GM18861 (cell line): ENCODE measurements at regions not wholly inside any gene's neighbourhood (a gene's known extent, or its start where the extent isn't known, plus 50 kb on each side); places are given as distances from the start of the nearest gene placed in this dataset.

Experiments
- ATAC-seq: cut with Tn5 transposase; IDR thresholded peaks from one replicate; pipeline ENCODE4 v1.9.1; 2021; ENCODE audit not compliant: unreplicated experiment

DNA sequence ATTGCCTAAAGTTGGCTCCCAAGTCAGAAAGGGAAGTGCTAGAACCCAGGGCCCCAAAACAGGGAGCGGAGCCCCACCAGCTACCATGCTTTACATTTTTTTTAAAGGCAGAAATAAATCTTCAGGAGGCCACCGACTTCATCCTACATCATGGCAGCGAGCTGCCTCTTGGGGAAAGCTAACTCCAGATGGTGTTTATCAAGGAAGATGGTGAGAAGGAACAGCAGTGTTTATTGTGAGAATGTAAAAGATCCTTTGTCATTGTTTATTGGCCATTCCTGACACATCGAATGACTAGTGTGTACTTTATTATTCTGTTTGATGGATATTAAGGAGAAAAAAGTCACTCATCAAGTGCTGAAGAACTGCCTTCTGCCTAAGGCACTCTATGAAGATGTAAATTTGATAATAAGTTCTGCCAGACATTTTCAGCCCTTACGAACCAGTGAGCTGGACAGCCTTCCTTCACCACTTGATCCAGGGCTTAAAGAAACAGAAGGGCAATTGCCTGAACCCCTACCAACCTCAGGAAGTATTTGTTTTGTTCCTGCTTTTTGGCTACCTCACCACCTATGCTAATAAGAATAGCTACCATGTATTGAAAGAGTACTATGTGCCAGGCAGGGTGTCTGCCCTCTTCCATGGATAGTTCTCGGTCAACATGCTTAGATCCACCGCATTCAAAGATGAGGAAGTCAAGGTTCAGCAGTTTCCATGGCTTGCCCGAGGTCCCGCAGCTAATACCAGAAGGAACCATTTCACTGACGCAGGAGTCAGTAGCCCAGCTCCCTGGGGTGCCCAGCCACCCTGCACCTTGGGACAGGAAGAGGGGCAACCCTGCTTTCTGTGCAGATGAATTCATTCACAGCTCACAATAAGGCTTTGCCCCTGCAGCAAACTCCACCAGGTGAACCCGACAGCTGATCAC, 194.7 kb upstream of the RREB1 start:
- no peak for ATAC-seq

DNA sequence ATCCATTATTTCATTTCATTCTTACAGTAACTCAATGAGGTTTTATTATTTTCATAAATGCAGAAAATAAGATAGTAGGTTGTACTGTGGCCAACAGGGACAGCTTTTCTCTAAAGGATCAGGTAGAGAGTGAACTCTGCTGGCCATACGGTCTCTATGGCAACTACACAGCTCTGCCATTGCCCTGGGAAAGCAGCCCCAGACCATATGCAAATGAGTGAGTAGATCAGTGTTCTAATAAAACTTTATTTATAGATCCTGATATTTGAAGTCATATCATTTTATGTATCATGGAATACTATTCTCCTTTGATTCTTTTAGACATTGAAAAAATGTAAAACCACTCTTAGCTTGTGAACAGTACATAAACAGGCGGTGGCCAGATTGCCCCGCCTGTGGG, 192.5 kb upstream of the RREB1 start:
- no peak for ATAC-seq

DNA sequence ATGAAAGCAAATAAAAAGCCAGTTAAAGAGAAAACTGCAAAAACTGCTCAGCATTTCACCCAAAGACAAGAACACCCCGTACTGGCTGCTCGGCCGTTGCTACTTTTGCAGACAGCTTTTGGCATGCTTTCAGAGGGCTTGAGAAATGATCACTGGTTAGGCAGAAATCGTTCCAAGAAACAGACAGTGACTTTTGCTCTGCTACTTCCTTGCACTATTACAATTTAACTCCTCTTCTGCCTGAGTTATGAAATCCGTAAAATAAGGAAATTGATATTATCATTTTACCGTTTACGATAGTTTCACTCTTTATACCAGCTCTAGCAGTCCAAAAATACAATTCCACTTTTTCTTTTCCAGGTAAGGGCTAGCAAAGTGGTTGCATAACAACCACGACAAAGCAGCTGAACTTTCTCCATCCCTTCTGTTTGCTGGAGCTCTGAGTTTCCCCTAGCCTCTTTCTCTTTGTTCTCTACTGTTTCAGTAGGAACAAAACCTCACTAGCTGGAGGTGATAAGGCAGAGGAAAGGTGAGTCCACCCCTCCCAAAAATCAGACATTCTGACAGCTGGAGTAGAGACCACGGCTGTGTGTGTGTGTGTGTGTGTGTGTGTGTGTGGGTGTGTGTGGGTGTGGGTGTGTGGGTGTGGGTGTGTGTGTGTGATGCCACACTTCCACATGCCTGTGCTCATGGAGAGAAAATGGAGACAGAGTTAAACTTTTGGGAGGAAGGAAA, 191.8 kb upstream of the RREB1 start:
- no peak for ATAC-seq

DNA sequence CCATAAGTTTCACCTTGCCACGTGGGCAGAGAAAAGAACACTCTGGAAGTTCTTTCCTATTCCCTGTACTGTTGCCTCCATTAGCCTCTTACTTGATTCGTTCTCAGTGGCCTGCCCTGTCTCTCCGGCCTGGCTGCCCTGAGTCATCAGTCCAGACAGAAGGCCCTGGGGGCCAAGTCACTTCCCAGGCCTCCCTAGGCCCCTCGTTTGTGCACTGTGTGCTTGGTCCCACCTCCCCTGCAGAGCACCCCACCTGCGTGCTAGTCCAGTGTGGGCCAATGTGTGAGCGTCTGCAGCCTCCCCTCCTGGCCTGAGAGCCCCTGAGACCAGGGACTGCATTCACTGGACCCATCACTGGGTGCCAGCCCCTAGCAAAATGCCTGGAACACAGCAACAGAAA, 191.2 kb upstream of the RREB1 start:
- no peak for ATAC-seq

DNA sequence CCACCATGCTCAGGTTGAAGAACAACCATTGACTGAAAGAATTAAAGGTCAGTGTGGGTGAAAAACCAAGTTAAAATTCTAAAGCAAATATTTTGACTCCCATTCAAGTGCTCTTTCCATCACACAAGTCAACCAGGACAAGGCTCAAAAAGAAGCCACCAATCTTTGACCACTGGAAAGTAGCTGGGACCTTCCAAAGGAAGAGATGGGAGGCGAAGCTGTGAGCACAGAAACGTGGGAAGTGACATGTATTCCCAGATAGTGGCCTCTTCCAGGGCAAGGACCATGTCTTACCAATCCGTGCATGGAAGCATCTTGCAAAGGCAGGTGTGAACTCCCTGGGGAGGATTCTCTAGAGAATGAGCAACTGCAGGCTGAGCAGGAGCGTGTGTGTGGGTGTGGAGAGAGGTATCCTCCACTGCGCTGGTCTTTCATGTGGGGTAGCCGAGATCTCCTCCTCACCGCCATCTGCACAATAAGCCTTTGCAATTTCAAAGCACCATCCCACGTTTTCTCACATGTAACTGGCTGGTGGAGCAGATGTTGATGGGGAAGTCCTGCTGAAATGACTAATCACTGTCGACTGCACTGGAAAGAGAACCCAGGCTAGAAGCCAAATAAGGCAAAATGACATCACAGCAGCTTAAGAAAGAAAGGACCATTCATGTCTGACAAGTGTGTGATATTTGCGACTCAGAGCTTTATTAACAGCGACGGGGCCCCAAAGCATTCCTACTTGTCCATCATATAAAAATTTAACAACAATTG, 189.4 kb upstream of the RREB1 start:
- ATAC-seq = peak; percentile 82

DNA sequence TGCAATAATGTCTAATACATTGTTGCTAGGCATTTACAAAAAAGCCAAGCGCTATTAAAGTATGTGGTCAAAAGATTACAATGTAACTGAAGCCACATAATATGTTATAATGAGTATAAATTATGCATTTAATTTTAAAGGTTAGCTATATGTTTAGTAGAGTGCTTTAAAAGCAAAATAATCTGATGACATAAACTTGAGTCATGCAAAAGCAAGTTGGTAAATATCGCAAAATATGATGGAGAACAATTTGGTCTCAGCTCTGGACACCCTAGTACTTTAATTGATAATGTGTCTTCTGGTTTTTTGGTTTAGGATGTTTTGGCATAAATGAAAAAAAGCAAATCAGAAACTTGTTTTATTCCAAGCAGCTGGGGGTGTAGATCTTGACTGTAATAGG, 188.6 kb upstream of the RREB1 start:
- ATAC-seq = no peak

DNA sequence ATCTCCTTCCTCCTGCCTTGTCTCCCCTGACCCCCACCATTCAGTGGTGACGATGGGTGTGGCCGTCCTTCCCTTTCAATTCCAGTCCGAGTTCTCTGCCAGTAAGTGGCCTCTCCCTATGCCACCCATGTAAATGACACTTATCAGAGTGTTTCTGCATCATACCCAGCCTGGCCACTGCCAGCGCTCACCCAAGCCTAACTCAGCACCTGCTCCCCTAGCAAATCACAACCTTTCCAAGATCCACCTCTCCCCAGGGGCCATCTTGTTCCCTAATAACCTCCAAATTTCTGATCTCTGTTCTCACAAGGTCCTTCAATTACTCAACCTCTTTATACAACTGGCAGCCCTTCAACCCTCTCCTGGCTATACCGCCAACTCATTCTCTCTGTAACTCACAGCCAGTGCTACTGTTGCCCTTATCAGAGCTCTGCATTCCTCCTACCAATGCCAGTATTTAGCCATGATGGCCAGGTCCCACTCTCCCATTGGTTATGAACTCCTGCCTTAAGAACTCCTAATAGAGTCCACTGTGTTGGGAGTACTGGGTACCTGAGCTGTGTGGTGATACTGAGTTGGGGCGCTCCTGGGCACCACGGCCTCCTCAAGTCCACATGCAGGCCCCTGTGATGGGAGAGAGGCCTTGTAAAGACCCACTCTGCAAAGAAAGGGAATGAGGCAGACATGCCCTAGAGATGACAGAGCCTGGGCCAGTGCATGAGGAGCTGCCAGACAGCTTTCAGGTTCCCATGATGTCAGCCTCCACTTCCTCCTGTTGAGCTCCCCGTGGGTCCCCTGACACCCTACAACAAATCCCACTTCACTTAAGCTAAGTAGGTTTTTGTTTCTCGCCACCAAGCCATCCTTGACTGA, 187.4 kb upstream of the RREB1 start:
- ATAC-seq = no peak

DNA sequence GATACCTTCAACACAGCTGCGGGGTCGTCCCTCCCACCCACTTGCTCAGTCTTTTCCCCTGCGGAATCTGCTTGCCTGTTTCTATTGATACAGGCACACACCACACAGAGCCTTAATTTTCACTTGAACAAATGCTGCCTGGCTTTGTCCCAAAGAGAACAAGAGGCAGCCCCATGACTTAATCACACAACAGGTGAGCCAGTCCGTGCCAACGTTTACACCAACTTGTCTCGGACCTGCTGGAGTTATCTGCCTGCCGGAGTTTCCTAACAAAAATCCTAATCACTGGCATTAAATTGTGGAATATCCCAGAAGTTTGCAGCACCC, 186.8 kb upstream of the RREB1 start:
- ATAC-seq = no peak

DNA sequence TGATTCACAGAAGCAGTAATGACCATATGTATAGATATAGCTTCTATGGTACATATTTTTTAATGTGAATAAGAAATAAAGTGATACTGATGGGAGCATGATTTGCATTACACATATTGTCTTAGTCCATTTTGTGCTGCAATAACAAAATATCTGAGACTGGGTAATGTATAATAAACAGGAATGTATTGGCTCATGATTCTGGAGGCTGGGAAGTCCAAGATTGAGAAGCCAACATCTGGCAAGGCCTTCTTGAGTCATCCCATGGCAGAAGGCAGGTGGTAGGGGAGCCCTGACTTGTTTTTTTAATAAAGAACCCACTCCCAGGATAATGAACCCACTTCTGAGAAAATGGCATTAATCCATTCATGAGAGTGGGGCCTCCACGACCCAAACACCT, 185.6 kb upstream of the RREB1 start:
- ATAC-seq = no peak

DNA sequence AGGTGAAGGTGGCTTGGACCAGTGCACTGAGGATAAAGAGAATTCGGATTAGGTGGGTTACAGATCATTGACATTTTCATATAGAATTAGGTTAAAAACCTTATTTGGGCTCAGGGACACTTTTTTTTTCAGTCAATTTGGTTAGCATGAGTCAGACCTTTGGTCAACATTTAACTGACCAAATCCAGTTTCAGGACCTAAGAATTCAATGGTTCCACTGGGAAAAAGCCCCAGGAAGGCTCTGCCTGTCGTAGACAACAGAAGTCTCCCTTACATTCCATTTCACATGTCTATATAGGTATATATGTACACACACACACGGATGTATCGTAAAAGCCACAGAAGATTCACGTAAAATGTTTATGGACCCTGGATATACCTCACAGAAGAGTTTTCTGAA, 184.2 kb upstream of the RREB1 start:
- ATAC-seq = no peak

DNA sequence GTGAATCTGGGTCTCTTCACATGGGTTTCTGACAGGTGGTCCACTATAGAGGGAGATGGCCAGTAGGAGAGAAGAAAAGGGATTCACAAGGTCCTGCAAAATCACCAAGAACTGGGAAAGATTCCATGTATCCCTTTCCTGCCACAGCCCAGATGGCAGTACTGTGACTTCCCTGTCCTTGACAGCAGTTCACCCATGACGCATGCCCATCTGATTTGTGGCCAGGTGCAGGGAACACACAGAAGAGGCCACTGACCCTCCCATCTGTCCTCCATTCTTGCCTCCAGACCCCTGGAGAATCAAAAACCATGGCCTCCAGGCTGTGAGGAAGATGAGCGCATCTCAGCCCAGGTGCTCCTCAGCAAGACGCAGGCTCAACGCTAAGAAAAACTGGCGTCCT, 183.1 kb upstream of the RREB1 start:
- no peak for ATAC-seq

DNA sequence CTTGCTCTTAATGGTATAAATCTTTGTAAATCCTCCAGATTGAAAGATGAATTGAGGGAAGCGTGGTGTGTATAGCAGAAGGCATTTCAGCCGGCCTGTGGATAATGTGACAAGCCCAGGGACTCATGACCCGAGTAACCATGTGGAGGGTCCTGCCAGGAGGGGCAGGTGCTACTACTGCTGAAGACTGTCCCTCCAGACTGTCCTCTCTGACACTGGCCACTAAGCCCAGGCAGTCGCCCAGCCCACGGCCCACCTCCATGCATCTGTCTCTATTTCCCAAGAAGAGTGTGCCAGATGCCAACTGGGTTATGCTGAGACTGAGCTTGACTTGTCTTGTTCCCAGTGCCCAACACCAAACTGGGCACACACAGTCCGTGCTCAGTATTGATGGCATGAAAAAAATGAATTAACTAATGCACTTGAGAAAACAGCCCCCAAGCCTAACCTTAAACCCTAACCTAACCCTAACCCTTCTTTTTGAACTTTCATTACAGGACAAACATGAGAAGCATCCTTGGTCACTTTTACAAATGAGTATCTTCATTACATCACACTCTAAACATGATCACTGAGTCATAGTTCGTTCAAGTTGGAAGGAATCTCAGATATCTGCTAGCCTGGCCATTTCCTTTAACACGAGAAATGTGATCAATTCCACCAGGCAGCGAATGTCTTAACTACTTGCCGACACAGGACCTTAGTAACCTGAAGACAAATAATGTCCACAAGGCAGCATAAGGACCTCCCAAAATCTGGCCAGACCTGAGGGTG, 182.2 kb upstream of the RREB1 start:
- ATAC-seq = no peak

DNA sequence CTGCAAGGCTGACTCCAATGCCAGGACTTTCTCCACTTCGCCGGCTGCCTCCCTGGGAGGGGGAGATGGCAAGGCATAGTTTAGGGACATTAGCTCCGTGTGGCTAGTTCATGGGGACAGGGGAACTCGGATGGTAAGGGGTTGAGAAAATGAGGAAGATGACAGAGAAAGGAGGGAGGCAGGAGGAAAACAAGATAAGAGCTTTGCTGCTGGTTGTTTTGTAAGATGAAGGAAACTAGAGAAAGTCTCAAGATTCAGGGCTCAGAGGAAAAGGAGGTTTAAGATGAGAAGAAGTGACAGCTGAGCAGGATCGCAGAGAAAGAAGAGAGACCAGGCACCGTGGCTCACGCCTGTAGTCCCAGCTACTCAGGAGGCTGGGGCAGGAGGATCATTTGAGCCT, 180.9 kb upstream of the RREB1 start:
- no peak for ATAC-seq

DNA sequence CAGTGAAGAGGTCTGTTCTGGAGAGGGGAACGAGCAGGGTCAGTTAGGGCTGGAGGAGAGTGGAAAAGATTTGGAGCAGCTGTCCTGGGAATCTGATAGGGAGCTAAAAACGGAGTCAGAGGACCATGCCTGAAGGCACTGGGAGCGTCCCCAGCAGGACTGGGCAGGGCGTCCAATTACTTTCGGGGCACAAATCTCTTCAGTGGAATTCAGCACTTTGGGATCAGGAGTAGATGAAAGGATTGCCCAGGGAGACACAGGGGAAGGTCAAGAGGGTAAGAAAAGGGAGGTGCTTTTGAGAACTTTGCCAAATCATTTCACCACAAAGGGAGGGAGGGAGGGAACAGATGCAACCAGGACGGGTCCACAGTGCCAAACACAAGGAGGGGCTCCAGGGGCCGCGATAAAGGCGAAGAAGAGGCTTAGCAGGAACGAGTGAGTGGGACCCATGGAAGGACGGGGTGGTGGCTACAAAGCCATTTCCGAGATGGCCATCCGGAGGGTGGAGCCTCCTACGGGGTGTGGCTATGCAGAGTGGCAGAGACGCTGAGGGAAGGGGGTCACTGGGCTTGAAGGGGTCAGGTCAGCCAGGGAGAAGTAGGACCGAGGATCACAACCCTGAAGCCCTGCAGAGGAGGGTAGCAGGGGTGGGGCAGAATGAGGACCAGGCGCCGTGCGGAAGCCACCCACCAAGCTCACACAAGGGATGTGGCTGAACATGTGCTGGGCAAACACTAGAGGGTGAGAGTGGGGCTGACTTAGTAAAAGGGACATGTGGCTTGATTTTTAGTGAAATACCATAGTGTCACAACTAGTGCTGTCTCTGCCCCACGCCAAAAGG, 180.0 kb upstream of the RREB1 start:
- no peak for ATAC-seq

DNA sequence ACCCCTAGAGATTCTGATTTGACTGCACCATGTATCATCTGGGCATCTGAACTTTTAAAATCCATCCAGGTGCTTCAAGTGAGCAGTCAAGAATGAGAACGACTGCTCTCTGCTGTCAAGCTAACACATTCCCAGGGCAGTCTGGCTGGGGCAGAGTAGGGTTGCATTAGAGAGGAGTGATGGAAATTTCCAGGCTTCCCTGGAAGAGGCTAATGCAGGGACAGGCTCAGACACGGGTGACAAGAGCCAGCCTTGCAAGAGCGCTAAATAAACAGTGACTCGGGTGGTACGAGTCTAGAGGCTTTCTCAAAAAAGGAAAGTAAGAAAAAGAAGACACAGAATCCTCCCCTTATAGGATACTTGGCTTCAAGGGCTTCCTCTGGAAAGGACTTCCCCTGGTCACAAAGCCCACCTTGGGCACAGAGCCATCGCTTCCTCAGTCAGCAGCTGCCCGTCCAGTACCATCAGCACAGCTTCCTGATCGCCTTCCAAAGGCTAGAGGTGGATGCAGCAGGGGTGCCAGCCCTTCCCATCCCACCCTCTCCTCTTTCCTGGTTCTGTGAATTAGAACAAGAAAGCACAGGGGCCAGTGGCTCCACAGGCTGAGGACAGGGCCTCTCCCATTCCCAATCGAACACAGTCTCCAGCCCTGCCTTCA, 177.4 kb upstream of the RREB1 start:
- no peak for ATAC-seq

DNA sequence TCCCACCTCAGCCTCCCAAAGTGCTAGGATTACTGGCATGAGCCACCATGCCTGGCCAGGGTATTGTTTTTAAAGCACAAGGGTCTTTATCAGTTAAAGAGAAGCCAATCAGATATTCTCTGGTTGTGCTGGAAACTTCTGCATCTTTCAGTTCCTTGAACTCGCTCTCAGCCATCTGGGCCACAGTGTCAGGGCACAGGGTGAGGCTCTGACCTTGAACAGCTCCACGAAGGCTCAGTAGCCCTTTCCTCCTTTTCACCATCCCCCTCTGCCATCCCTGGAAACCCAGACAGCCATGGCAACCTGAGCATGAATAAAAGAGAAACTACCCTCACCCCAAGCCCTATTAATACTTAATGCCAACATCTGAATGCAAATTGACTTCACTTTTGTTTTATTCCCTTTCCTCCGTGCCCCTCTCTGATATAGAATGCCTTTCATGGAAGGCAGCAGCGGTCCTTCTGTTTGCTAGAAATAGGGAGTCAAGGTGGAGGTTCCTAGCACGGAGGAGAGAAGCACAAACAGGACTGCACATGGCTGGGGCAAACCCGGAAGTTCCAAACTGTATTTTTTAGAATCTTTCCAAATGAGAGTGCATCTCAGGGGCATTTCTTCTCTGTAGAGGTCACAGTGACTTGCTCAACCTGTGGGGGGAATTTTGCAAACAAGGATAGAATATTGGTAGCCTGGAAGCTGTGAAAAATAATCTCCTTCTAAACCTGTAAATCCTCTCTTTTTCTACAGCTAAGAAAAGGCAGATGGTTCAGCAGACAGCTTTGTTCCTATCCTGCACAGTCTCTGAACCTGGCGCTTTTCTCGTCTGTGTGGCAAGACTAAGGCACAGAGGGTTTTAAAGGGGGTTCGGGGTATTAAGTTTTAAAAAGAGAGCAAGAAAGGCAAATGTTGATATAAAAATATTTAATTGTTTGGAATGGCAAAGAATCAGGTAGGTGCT, 176.4 kb upstream of the RREB1 start:
- ATAC-seq = no peak

DNA sequence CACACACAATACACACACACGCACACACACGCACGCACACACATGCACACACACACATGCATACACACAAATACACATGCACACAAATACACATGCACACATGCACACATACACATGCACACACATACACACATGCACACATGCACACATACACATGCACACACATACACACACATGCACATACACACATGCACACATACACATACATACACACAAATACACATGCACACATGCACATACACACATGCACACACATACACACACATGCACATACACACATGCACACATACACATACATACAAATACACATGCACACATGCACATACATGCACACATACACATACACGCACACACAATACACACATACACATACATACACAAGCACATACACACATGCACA, 175.4 kb upstream of the RREB1 start:
- no peak for ATAC-seq

DNA sequence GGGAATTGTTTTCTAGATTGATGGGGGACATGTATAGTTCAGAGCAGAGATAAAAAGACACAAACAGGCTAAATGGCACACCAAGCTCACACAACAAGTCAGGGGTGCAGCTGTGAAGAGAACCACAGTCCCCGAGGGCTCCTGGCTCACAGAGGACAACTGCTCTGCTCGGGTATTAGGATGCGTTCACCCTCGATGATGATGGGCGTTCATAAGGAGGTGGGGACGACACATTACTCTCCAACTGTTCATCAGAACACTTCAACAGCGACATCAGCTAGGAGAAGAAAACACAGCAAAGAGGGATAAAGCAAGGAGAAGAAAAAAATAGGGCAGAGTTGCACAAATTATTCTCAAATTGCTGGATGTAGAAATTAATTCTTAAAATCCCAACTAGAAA, 174.8 kb upstream of the RREB1 start:
- ATAC-seq = no peak
